ENCODE measurements at regions not wholly inside any gene's neighbourhood (a gene's known extent, or its start where the extent isn't known, plus 50 kb on each side); places are given as distances from the start of the nearest gene placed in this dataset.
A peak's percentile ranks its signal among the peaks of the same experiment; 100 is the strongest.
"Not testable (repeated sequence)": the region's sequence is repeated elsewhere in the genome, so short reads cannot be mapped to it uniquely, and the experiment has no call there.

DNA sequence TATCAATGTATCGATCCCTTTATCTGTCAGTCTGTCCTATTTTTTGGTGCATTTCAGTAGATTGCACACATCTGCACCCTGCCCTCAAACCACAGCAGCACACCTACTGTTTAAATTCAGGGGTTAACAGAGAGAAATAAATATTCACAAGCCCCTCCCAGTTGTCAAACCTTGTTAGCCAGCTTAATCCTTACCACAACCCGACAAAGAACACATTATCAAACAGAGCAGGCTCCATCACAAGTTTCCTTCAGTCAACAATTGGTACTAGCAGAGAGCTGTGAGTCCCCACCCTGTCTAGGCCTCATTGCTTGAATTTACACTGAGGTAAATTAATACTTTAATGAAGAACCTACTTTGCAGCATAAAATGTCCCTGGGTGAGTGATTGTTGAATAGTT is 249.8 kb downstream of the FNDC1 start:
- no peak for DNase-seq
- intact Hi-C loops (cut with DNase I) = no loop called here

DNA sequence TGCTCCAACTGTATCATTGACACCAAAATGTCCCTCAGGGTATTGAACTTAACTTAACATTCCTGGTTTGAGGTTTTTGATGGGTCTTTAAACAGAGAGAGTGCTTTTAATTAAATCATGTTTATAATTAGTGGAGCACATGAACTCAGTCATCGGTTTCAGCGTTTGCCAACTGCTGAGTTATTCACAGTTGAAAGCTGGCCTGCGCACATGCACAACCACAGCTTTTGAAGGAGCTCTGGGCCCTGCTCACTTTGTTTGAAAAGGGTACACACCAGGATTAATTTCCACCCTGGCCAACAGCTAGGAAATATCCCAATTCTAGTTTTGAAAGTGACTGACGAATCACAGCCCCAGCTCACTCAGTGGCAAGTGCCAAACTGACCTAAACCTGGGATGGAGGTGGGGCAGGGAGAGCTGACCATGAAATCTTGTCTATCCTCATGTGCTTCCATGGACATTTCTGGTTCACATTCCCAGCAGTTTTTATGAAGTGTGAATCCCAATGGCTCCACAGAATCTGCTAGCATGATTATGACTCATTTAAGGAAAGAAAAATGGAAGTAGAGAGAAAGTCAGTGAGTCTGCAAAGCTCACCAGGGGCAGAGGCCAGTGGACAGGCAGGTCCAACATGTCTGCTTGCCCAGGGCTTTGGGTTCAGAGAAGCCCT is 247.8 kb downstream of the FNDC1 start:
- DNase-seq = no peak
- intact Hi-C loops (cut with DNase I) = no loop called here

DNA sequence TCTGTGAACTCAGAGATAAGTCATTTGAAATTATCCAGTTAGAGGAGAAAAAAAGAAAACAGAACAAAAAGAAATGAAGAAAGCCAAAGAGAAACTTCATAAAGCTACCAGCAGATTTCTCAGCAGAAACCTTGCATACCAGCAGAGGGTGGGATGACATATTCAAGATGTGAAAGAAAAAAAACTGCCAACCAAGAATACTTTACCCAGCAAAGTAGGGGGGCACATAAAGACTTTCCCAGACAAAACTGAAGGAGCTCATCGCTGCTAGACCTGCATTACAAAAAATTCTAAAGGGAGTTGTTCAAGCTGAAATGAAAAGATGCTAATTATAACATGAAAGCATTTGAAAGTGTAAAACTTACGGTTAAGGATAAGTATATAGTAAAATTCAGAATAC is 246.3 kb downstream of the FNDC1 start:
- DNase-seq = no peak
- intact Hi-C loops (cut with DNase I) = no loop called here

DNA sequence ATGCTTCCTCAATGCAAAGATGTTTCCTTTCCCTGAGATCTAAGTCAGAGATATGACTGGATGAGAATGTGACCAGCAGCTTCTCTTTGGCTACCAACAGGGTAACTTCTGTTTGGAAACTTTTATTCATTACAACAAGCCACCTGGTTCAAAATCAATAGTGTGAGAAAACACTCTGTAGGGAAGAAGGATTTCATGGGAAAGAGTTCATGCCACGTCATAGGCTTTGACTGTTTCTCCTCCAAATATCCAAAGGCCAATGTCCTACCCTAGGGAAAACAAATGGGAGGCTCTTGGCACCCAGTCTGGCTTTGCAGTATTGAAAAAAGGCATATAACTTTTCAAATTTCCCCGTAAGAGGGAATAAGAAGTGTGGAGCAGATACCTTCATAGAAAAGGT is 245.5 kb downstream of the FNDC1 start:
- intact Hi-C loops (cut with DNase I) = no loop called here
- DNase-seq = no peak

DNA sequence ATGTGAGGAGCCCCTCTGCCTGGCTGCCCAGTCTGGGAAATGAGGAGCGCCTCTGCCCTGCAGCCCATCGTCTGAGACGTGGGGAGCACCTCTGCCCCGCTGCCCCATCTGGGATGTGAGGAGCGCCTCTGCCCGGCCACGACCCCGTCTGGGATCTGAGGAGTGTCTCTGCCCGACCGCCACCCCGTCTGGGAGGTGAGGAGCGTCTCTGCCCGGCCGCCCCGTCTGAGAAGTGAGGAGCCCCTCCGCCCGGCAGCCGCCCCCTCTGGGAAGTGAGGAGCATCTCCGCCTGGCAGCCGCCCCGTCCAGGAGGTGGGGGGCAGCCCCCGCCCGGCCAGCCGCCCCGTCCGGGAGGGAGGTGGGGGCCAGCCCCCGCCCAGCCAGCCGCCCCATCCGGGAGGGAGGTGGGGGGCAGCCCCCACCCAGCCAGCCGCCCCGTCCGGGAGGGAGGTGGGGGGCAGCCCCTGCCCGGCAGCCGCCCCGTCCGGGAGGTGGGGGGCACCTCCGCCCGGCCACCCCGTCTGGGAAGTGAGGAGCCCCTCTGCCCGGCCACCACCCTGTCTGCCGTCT is 238.1 kb downstream of the FNDC1 start:
- intact Hi-C loops (cut with DNase I); DNase-seq: not testable (repeated sequence)

DNA sequence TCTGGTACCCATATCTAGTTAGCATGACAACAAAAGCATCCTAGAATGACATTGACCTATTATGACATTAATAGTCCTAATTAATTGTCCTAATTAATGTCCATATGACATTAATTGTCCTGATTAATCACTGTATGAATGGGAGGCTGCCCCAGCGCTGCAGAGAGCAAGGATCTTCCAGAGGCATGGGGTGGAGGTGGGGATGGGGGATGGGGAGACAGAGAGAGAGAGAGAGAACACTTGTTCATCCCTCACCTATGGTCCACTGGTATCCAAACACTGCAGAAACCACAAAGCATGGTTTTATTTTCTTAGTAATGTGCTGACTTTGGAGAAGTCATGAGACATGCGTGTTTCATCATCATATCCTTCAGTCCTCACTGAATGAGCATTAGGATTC is 235.1 kb downstream of the FNDC1 start:
- intact Hi-C loops (cut with DNase I) = no loop called here

DNA sequence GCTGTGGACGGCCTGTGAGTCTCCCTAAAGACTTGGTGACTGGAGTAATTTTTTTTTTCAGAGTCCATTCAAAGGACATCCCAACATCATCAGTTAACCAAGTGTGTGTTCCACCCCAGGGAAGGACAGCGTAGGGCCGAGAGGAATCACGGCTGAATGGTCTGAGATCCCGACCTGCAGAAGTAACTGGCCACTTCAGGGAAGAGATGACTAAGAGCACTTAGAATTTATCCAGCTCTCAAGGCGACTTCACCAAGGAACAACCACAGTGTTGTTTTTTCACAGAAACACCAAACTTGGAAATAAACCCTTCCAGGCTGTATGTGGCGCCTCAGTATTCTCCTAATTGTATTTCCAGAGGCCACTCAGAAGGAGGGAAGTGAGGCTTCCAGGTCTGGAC is 231.6 kb downstream of the FNDC1 start:
- intact Hi-C loops (cut with DNase I) = no loop called here
- DNase-seq = no peak

More for the DNA sequence above, 235.1 kb downstream of the FNDC1 start:
- DNase-seq = no peak

DNA sequence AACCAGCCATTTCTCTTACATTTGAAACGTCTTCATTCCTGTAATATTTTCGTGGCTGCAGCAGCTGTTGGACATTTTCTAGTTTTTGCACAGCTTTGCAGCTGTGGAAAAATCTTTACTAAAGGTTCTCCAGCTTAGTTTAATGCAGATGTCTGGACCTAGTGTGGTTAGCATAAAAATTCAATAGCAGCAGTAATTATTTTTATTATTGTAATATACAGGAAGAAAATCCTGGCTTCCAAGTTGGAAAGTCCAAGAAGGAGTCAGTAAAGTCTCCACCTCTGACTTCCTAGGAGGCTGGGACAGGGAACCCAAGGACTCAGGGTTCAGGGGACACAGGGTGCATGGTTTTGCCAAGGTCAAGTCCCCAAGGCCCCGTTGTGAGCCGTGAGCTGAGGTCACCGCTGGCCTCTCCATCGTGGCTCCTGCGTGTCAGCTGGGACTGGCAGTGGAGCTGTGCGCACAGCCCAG is 230.6 kb downstream of the FNDC1 start:
- no peak for DNase-seq
- intact Hi-C loops (cut with DNase I) = no loop called here

DNA sequence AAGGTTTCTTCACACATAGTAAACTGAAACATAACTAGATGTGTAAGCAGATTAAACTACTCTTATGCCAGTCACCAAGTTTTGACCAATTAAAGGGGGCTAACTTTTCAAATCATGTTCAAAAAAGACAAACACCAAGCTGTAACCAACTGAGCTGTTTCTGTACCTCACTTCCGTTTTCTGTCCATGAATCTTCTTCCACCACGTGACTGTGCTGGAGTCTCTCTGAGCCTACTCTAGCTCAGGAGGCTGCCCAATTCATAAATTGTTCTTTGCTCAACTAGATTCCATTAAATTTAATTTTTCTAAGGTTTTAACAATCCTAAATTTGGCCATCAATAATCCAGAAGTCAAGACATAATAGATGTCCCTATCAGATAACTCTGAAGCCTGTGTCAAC is 229.4 kb downstream of the FNDC1 start:
- no peak for DNase-seq
- intact Hi-C loops (cut with DNase I) = no loop called here

DNA sequence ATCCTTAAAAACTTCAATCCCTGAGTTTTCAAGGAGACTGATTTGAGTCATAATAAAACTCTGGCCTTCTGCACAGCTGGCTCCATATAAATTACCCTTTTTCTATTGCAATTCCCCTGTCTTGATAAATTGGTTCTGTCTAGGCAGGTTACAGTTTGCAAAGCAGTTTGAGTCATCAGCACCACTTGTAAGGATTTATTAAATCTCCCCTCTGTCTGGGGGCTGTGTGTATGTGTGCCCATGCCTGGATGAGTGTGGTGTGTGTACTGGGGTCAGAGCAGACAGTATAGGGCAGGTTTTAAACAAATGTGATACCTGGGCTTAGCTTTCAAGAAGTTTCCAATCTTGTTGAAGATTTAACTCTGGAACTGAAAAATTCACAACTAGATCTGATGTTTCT is 228.6 kb downstream of the FNDC1 start:
- intact Hi-C loops (cut with DNase I) = no loop called here
- DNase-seq = no peak

DNA sequence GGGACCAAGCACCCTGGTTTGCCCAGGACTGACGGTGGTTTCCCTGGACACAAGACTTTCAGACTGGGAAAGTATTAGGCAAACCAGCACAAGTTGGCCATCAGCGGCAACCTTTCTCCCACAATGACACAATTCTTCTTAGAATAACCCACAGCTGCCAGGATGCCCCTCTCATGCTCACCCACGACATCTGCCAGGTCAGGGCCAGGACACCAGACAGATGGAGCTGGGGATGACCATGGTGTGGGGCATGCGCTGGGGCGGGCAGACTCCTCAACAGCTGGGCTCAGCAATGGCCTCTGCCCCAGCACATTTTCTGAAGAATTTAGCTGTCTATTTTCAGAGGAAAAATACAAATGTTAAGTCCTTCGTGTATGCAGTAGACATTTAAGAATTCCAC is 226.4 kb downstream of the FNDC1 start:
- no peak for DNase-seq
- intact Hi-C loops (cut with DNase I) = no loop called here

DNA sequence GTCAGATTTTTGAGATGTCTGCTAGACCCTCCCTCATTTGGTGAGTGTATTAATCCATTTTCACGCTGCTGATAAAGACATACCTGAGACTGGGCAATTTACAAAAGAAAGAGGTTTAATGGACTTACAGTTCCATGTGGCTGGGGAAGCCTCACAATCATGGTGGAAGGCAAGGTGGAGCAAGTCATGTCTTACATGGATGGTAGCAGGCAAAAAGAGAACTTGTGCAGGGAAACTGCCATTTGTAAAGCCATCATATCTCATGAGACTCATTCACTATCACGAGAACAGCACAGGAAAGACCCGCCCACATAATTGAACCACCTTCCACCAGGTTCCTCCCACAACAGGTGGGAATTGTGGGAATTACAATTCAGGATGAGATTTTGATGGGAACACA is 223.5 kb downstream of the FNDC1 start:
- intact Hi-C loops (cut with DNase I); DNase-seq: not testable (repeated sequence)

DNA sequence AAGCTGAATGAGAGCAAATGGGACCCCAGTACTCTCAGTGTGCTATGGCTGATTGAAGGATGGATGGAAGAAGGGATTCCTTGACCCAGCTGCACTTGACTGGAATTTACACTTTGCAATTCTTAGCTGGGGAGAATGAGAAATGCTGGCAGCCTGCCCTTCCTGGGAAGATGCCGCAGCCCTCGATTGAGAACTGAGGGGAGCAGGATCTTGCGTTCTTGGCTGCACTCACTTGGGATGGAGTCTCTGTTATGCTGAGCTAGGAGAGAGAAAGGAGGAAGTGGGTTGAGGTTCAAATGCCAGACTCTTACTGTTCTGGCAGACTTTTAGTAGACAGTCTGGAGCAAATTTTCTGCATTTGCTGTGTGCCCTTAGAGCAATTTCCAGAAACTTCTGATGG is 221.2 kb downstream of the FNDC1 start:
- intact Hi-C loops (cut with DNase I) = no loop called here
- DNase-seq = no peak

DNA sequence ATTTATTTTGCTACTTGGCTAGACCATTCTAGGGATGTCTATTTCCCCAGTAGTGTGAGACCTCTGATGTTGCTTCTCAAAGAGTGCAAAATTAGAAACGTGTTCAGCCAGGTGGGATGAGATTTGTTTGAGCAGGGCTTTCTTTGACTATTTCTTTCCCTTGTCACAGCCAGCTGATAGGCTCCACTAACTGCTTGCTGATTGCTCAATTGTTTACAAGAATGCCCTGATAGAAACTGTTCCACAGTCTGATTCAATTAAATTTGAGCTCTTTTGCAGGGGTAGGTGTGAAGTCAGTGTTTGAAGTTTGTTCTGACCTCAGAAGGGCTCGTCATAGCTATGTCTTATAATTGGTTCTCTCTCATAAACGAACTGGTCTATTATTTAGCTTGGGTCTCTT is 220.5 kb downstream of the FNDC1 start:
- DNase-seq = no peak
- intact Hi-C loops (cut with DNase I) = no loop called here

DNA sequence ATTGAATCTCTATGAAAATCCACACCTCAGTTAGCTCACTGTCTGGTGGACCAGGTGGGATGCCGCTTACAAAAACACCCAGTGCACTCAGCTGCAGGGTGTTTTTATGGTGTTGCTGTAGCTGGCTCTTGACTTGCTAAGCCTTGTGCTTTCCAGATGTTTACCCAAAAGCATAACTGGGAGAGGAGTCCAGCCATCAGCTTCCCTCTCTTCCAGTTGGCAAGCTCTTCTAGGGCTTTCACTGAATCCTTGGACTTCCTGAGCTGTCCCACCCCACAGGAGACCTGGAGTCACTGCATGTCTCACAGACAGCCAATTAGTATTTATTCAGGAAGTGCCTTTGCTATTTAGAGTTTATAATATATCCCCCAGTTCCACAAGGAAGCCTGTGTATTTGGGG is 210.9 kb downstream of the FNDC1 start:
- DNase-seq = no peak
- intact Hi-C loops (cut with DNase I) = no loop called here

DNA sequence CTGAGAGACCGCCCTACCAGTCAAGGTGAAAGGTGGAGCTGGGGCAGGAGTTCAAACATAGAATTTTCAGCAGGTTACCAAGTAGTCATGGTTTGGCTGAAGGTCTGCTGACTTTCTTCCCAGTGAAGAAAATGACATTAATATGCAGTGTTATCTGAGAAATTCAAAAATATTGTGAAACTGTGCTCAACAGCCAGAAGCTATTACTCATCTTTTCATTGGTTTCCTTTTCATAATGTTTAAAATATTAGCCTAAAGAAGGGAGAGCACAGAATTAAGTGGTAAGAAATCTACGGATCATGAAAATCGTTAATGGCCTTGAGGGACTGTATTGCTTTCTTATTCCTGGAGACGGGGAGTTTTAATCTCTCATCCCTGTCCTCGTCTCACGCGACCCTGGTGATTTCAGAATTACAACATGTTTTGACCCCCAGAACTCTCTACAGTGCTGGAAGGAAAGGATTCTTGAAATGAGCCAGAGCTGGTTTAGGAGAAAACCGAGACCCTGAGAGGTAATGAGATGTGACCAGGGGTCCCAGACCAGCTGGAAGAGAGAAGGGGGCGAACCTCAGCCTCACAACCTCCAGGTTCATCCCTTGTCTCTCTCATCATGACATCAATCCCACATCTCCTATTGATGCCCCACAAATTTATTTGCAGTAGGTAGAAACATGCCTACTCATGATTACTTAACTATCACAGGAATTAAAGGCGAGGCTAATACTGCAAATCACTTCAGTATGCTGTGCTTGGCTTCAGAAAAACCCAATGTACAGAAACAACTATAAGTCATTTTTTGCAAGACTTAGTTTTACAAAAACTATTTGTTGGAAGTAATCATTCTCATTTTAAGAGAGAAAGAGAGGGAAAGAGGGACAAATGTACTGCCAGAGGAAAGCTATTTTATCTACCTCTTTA is 209.5 kb downstream of the FNDC1 start:
- DNase-seq = no peak
- intact Hi-C loops (cut with DNase I) = no loop called here

DNA sequence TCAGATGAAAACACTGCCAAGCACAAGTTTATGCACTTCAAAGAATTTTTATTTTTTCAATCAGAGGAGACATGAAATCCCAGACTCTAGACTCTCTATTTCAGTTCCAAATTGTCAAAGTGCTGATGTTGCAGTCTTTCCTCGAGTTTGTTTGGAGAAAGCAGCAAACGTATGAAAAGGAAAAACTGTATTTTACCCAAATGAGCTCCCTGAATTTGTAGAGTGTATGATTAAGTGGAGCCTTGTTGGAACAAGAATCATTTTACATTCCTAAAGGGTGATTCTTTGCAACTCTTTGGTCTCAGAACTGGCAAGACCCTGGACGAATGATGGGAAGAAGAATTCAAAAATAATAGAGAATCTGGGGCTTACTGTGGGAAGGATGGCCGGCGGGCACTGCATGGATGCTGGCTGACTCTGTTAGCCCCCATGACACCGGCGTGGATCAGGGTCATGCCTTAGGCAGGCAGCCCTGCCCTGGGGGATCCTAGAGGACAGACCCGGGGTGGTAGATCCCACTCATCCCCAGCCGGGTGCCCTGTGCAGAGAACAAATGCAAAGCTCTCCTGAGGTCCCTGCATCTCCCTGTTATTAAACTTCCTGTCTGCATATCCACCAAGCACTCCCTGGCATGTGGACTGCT is 207.4 kb downstream of the FNDC1 start:
- intact Hi-C loops (cut with DNase I) = no loop called here
- DNase-seq = no peak

DNA sequence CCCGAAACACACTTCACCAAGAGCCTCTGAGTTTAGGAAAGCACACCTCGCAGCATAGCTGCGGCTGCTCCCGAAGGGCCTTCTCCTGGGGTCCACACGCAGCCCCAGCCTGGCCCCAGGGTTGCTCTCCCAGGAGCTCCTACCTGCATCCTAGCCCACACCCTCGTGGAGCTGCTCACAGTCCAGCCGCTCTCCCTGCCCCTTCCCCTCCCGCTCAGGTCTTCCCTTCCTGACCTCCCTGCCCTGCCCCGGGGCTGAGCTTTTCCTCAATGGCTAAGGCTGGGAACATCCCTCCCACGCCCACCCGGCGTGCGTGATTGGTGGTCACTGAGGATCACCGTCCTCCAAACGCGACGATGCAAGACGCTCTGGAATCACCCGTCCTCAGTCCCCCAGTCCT is 205.8 kb downstream of the FNDC1 start:
- DNase-seq = no peak
- intact Hi-C loops (cut with DNase I) = no loop called here

DNA sequence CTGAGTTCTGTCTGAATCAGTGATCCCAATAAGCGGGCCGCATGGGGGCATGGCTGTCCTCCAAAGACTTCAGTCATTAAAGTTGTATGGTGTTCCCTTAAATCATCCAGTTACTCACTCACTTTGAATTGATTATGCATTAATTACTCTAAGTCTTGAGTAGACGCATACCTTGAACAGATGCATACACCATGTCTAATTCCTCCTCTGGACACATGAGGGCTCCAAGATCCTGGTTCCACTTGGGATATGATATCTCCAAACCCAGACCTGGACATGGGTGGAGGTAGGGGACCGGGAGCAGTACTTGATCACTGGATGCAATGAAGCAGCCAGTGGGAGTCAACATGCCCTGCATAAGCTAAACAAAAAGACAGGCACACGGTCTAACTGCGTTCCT is 204.5 kb downstream of the FNDC1 start:
- intact Hi-C loops (cut with DNase I) = no loop called here
- DNase-seq = no peak

DNA sequence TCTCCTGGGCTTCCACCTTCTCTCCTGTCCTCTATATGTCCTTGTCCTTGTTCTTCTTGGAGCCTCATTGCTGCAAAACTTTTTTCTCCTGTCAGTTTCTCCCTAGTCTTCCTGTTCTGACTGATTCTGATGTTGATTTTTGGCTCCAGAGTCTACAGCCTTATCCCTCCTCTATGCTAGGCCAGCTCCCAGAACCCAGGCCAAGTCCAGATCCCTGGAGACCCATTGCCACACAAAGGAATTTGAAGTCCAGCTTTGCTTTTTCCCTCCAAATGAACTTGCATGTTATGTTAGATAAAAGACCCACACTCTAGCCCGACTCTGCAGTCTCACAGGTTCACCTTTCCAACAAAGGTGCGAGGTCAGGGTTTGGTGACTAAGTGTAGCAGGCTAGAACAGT is 203.1 kb downstream of the FNDC1 start:
- intact Hi-C loops (cut with DNase I) = no loop called here
- DNase-seq = no peak

DNA sequence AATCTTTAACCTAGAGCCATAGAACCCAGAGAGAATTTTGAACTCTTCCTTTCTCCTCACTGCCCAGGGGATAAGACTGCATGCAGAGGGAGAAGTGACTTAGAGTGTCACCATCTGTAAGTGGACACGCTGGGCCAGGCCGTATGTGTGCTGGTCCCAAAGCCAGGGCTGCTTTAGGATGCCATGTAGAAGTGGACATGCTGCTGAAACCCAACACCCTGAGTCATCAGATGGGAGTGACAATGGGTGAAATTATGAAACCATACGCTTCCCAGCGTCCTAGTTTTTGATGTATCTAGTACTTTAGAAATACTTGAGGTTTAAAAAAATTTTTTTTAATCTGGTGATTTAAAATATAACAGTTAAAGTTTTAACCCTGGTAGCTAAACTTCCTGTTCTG is 191.1 kb downstream of the FNDC1 start:
- intact Hi-C loops (cut with DNase I) = no loop called here
- DNase-seq = peak in 1 of 10 donors; percentile 9
